H1 (cell line): ENCODE measurements at regions not wholly inside any gene's neighbourhood (a gene's known extent, or its start where the extent isn't known, plus 50 kb on each side); places are given as distances from the start of the nearest gene placed in this dataset.

Experiments used
- CTCF ChIA-PET: fragments of 300-600 bp; sonication (Branson Sonifier 250); formaldehyde crosslinking; loops from one replicate; lab custom pipeline; 2021; ENCODE audit not compliant: partially characterized antibody; lab: Charles Lee
- POLR2A ChIA-PET: fragments of 300-600 bp; sonication (Branson Sonifier 250); formaldehyde crosslinking; loops from one replicate; lab custom pipeline; 2021; ENCODE audit warnings: inconsistent platforms; ENCODE audit not compliant: partially characterized antibody; lab: Charles Lee
- DNase-seq, 2 experiments: peaks; one replicate each; pipeline versions ENCODE4 v3.0.0 to v3.0.0-alpha.2; 2010 to 2022; ENCODE audit warnings: low spot score in 2 of 2, low read depth in 1 of 2, mixed read lengths in 1 of 2
- FAIRE-seq: peaks from 2 replicates; lab custom pipeline; 2011; peaks lifted over from hg19 to GRCh38; lab: Jason Lieb, UNC
- H2AFZ ChIP-seq: 2 replicates; pipeline ENCODE4 v1.8.1; 2012; ENCODE audit warnings: low read length, inconsistent platforms
- H2AK5ac ChIP-seq: 2 replicates; pipeline ENCODE4 v1.6.1; 2013; ENCODE audit warnings: low read depth, low read length
- H2BK120ac ChIP-seq: replicated peaks from 2 replicates; pipeline ENCODE3; 2013; ENCODE audit warnings: low read depth, low read length, inconsistent platforms
- H2BK12ac ChIP-seq: 2 replicates; pipeline ENCODE4 v1.6.1; 2013; ENCODE audit warnings: low read depth, low read length
- H2BK15ac ChIP-seq: 2 replicates; pipeline ENCODE4 v1.6.1; 2013; ENCODE audit warnings: low read length
- H2BK20ac ChIP-seq: 2 replicates; pipeline ENCODE4 v1.6.1; 2013; ENCODE audit warnings: low read length
- H2BK5ac ChIP-seq: 2 replicates; pipeline ENCODE4 v1.6.1; 2013; ENCODE audit warnings: low read depth, low read length
- H3K14ac ChIP-seq: 2 replicates; pipeline ENCODE4 v1.6.1; 2013; ENCODE audit warnings: inconsistent platforms; ENCODE audit not compliant: insufficient read length
- H3K18ac ChIP-seq: 2 replicates; pipeline ENCODE4 v1.6.1; 2013; ENCODE audit warnings: low read length; ENCODE audit errors: extremely low read depth
- H3K23ac ChIP-seq: 2 replicates; pipeline ENCODE4 v1.6.1; 2013; ENCODE audit warnings: inconsistent platforms; ENCODE audit not compliant: insufficient read length
- H3K23me2 ChIP-seq: 2 replicates; pipeline ENCODE4 v1.6.1; 2013; ENCODE audit warnings: low read depth, low read length
- H3K27ac ChIP-seq: 2 replicates; pipeline ENCODE4 v1.6.1; 2011; ENCODE audit warnings: low read depth, low read length, inconsistent platforms
- H3K27me3 ChIP-seq, 4 experiments: replicated peaks in 1 of 4; 1 replicate in 1 of 4; 2 replicates in 3 of 4; pipeline versions ENCODE4 v1.6.1 to v1.8.1; 2011 to 2013; ENCODE audit warnings: low read length in 3 of 4, mild to moderate bottlenecking in 3 of 4, inconsistent platforms in 2 of 4, mixed read lengths in 2 of 4, moderate library complexity in 1 of 4; ENCODE audit not compliant: control insufficient read depth in 3 of 4, insufficient read depth in 3 of 4; ENCODE audit errors: extremely low read depth in 1 of 4
- H3K36me3 ChIP-seq, 4 experiments: 2 replicates each; pipeline versions ENCODE4 v1.6.1 to v1.8.1; 2011 to 2013; ENCODE audit warnings: mild to moderate bottlenecking in 4 of 4, low read length in 3 of 4, moderate library complexity in 2 of 4, control low read depth in 1 of 4, inconsistent platforms in 1 of 4; ENCODE audit not compliant: insufficient read depth in 4 of 4, control insufficient read depth in 2 of 4
- H3K4ac ChIP-seq: replicated peaks from 2 replicates; pipeline ENCODE3; 2013; ENCODE audit warnings: low read length, low read depth, mixed read lengths, inconsistent platforms; ENCODE audit not compliant: insufficient read length
- H3K4me1 ChIP-seq, 4 experiments: replicated peaks in 1 of 4; 1 replicate in 1 of 4; 2 replicates in 3 of 4; pipeline versions ENCODE4 v1.6.1 to v1.8.1; 2011 to 2013; ENCODE audit warnings: low read length in 3 of 4, inconsistent platforms in 2 of 4, mixed read lengths in 1 of 4; ENCODE audit not compliant: insufficient read depth in 4 of 4, control insufficient read depth in 3 of 4
- H3K4me2 ChIP-seq, 2 experiments: 2 replicates each; pipeline versions ENCODE4 v1.6.1 to v1.8.1; 2011 to 2013; ENCODE audit warnings: low read depth in 2 of 2, low read length in 2 of 2, control low read depth in 1 of 2, inconsistent platforms in 1 of 2, mild to moderate bottlenecking in 1 of 2; ENCODE audit not compliant: insufficient read depth in 1 of 2
- H3K4me3 ChIP-seq, 4 experiments: fragments of 200-600, 300-600 bp in 1 of 4; sonication (generic), shearing (Covaris generic), sonication (Bioruptor Twin) in 1 of 4; 2 replicates each; pipeline versions ENCODE4 v1.5.1 to v1.8.1; 2011 to 2016; ENCODE audit warnings: low read length in 4 of 4, low read depth in 3 of 4, control low read depth in 2 of 4, inconsistent platforms in 2 of 4, mild to moderate bottlenecking in 2 of 4, mixed read lengths in 1 of 4, moderate library complexity in 1 of 4; ENCODE audit not compliant: insufficient read depth in 2 of 4; ENCODE audit errors: extremely low read depth in 1 of 4
- H3K56ac ChIP-seq: replicated peaks from 2 replicates; pipeline ENCODE3; 2013; ENCODE audit warnings: low read depth, mild to moderate bottlenecking, mixed read lengths, low read length, inconsistent platforms; ENCODE audit not compliant: insufficient read length
- H3K79me1 ChIP-seq: 2 replicates; pipeline ENCODE4 v1.6.1; 2013; ENCODE audit warnings: low read depth, low read length, control low read depth
- H3K79me2 ChIP-seq, 2 experiments: 2 replicates each; pipeline versions ENCODE4 v1.6.1 to v1.8.1; 2012 to 2013; ENCODE audit warnings: low read length in 2 of 2, mild to moderate bottlenecking in 2 of 2, inconsistent platforms in 1 of 2; ENCODE audit not compliant: insufficient read depth in 2 of 2, control insufficient read depth in 1 of 2
- H3K9ac ChIP-seq, 4 experiments: replicated peaks in 1 of 4; 1 replicate in 1 of 4; 2 replicates in 3 of 4; pipeline versions ENCODE4 v1.6.1 to v1.8.1; 2011 to 2013; ENCODE audit warnings: low read depth in 3 of 4, low read length in 3 of 4, control low read depth in 2 of 4, mild to moderate bottlenecking in 2 of 4, moderate library complexity in 2 of 4, inconsistent platforms in 1 of 4; ENCODE audit errors: extremely low read depth in 1 of 4
- H3K9me3 ChIP-seq, 2 experiments: 2 replicates each; pipeline versions ENCODE4 v1.6.1 to v1.8.1; 2012 to 2013; ENCODE audit warnings: mild to moderate bottlenecking in 2 of 2, moderate library complexity in 2 of 2, control low read depth in 1 of 2, inconsistent platforms in 1 of 2, low read depth in 1 of 2, low read length in 1 of 2, mixed read lengths in 1 of 2; ENCODE audit not compliant: insufficient read depth in 2 of 2
- H4K20me1 ChIP-seq, 2 experiments: replicated peaks in 1 of 2; 2 replicates each; pipeline versions ENCODE3 to v1.8.1; 2011 to 2013; ENCODE audit warnings: inconsistent platforms in 2 of 2, low read length in 2 of 2, mild to moderate bottlenecking in 1 of 2; ENCODE audit not compliant: insufficient read depth in 2 of 2, control insufficient read depth in 1 of 2
- H4K5ac ChIP-seq: 2 replicates; pipeline ENCODE4 v1.6.1; 2013; ENCODE audit warnings: low read length, low read depth, mixed read lengths, inconsistent platforms; ENCODE audit not compliant: insufficient read length
- H4K8ac ChIP-seq: 2 replicates; pipeline ENCODE4 v1.8.0; 2013; ENCODE audit warnings: mild to moderate bottlenecking, moderate library complexity, low read length, inconsistent platforms; ENCODE audit not compliant: insufficient read depth; ENCODE audit errors: extremely low read depth
- H4K91ac ChIP-seq: replicated peaks from 2 replicates; pipeline ENCODE3; 2013; ENCODE audit warnings: low read length, mixed read lengths, inconsistent platforms; ENCODE audit not compliant: insufficient read length
- CEBPB ChIP-seq: IDR thresholded peaks from 2 replicates; pipeline ENCODE4 v1.6.1; 2012; ENCODE audit warnings: low read depth, low read length
- CREB1 ChIP-seq: IDR thresholded peaks from 2 replicates; pipeline ENCODE4 v1.6.1; 2012; ENCODE audit warnings: inconsistent platforms
- EP300 ChIP-seq, 2 experiments: IDR thresholded peaks; 1 replicate in 1 of 2; 2 replicates in 1 of 2; pipeline ENCODE4 v1.6.1; 2011 to 2012; ENCODE audit warnings: low read depth in 2 of 2, low read length in 2 of 2, mild to moderate bottlenecking in 2 of 2, borderline replicate concordance in 1 of 2, inconsistent platforms in 1 of 2, moderate library complexity in 1 of 2
- HDAC6 ChIP-seq: IDR thresholded peaks from one replicate; pipeline ENCODE4 v1.7.1; 2012; ENCODE audit warnings: low read depth, mild to moderate bottlenecking, inconsistent platforms, low read length, moderate library complexity
- MAFK ChIP-seq: IDR thresholded peaks from 2 replicates; pipeline ENCODE4 v1.6.1; 2012; ENCODE audit warnings: low read depth, mild to moderate bottlenecking, improper control_type of control experiment, low read length
- RNF2 ChIP-seq: fragments of 200-900, 300-1000 bp; sonication (generic); IDR thresholded peaks from 2 replicates; pipeline ENCODE4 v1.7.1; 2016; ENCODE audit warnings: borderline replicate concordance, low read depth, mild to moderate bottlenecking, antibody characterized with exemption, low read length; ENCODE audit not compliant: poor library complexity, severe bottlenecking; ENCODE audit errors: missing control alignments
- SIN3A ChIP-seq, 2 experiments: IDR thresholded peaks in 1 of 2; conservative IDR thresholded peaks in 1 of 2; 2 replicates each; pipeline ENCODE4 v1.6.1; 2011 to 2012; ENCODE audit warnings: low read length in 2 of 2, improper control_type of control experiment in 1 of 2, low read depth in 1 of 2, mild to moderate bottlenecking in 1 of 2
- SIRT6 ChIP-seq: IDR thresholded peaks from one replicate; pipeline ENCODE4 v1.7.1; 2012; ENCODE audit warnings: low read length, inconsistent platforms
- WGBS, 2 experiments: shearing (Covaris generic) in 1 of 2; methylation state at CpG; one replicate each; pipeline versions ENCODE4 v1.1.6 to v1.1.7; 2013 to 2015; ENCODE audit warnings: low lambda C conversion rate in 2 of 2, mixed read lengths in 2 of 2, inconsistent platforms in 1 of 2, low coverage in 1 of 2, missing lambda C conversion rate in 1 of 2; ENCODE audit not compliant: insufficient replicate concordance in 2 of 2, insufficient coverage in 1 of 2, insufficient read length in 1 of 2; ENCODE audit errors: extremely low coverage in 1 of 2, missing lambda C conversion rate in 1 of 2; 5-methylcytosine and 5-hydroxymethylcytosine counted together

DNA sequence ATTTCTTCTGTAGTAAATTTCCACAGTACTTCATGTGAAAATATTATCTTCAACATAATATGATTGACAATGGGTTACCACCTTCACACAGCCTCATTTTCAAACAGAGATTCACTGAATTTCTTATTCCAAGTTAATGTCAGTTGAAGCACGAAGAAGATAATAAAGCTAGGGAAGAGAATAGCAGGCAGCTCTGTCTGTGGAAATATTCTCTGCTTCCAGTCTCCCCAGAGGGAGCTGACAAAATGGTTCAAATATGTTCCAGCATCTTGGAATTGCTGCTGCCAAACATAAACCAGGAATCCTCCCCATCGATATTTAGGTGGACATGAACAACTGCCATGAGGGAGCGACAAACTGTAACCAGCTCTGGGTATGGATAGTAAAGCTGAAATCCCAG is 224.8 kb downstream of the GJA1 start:
- no peaks in the 10 kb centered on the region for H3K36me3 ChIP-seq
- no peak for TF ChIP-seq SIN3A (conservative IDR thresholded peaks at IDR 0.05 in 1 of 2, IDR thresholded peaks at IDR 0.05 in 1 of 2; ENCODE audit: low read depth in 1 of 2, low read length in 2 of 2)
- no peak for TF ChIP-seq HDAC6
- TF ChIP-seq SIRT6: no peak
- no peak for TF ChIP-seq MAFK
- TF ChIP-seq EP300 (IDR thresholded peaks at IDR 0.05; ENCODE audit: borderline replicate concordance in 1 of 2, low read depth in 2 of 2, low read length in 2 of 2): no peak
- no peak for TF ChIP-seq RNF2
- no peak for TF ChIP-seq CREB1
- TF ChIP-seq CEBPB: no peak
- TF ChIP-seq, all 59 proteins: peak for 0
- no peak overlapping the region for H3K56ac ChIP-seq
- H3K4ac ChIP-seq: no peak overlapping the region
- no peaks in the 10 kb centered on the region for H3K79me2 ChIP-seq
- H4K20me1 ChIP-seq: no peaks in the 10 kb centered on the region
- no peak overlapping the region for H2BK20ac ChIP-seq
- H3K4me1 ChIP-seq: no peaks in the 10 kb centered on the region
- no peak overlapping the region for H4K8ac ChIP-seq
- H3K14ac ChIP-seq: no peak overlapping the region
- no peaks in the 10 kb centered on the region for H3K79me1 ChIP-seq
- no peak overlapping the region for H2BK5ac ChIP-seq
- no peak overlapping the region for H3K18ac ChIP-seq
- DNase-seq: no peak
- no peak overlapping the region for H3K27ac ChIP-seq
- H3K23me2 ChIP-seq: no peaks in the 10 kb centered on the region; the same call in 1 of the 2 replicates
- no peak overlapping the region for H3K4me3 ChIP-seq
- H3K9ac ChIP-seq: no peak overlapping the region
- 88% methylated on average over 3 of the region's 3 CpGs; no CpG with 5 or more reads in 1 of the 2 experiments for WGBS, 2 experiments
- H2BK120ac ChIP-seq: no peak overlapping the region
- POLR2A ChIA-PET: no interaction called here
- H4K91ac ChIP-seq: no peak overlapping the region
- no peak overlapping the region for H3K4me2 ChIP-seq
- no peaks in the 10 kb centered on the region for H3K9me3 ChIP-seq
- no peak overlapping the region for H3K23ac ChIP-seq
- no peak overlapping the region for H2AK5ac ChIP-seq
- CTCF ChIA-PET: no interaction called here
- no peak overlapping the region for H4K5ac ChIP-seq
- H2BK12ac ChIP-seq: no peak overlapping the region
- no peaks in the 10 kb centered on the region for H3K27me3 ChIP-seq
- H2AFZ ChIP-seq: peak overlapping the region; percentile 93; the same call in 1 of the 2 replicates
- H2BK15ac ChIP-seq: no peak overlapping the region
- FAIRE-seq: no peak
